ENCODE measurements at regions not wholly inside any gene's neighbourhood (a gene's known extent, or its start where the extent isn't known, plus 50 kb on each side); places are given as distances from the start of the nearest gene placed in this dataset.

DNA sequence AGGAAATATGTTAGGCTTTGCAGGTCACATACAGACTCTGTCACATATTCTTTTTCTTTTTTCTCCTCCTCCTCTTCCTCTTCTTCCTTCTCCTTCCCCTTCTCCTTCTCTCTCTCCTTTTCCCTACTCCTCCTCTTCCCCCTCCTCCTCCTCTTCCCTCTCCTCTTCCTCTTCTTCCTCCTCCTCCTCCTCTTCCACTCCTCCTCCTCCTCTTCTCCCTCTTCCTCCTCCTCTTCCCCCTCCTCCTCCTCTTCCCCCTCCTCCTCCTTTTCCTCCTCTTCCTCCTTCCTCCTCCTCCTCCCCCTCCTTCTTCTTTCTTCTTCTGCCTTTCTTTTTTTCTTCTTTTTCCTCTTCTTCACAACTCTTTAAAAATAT is 159.8 kb downstream of the KIF20B start:
- TF ChIP-seq EZH2phosphoT487 (IDR thresholded peaks at IDR 0.05; ENCODE audit: low read length), result no peak
- TF ChIP-seq, protein P1, sequence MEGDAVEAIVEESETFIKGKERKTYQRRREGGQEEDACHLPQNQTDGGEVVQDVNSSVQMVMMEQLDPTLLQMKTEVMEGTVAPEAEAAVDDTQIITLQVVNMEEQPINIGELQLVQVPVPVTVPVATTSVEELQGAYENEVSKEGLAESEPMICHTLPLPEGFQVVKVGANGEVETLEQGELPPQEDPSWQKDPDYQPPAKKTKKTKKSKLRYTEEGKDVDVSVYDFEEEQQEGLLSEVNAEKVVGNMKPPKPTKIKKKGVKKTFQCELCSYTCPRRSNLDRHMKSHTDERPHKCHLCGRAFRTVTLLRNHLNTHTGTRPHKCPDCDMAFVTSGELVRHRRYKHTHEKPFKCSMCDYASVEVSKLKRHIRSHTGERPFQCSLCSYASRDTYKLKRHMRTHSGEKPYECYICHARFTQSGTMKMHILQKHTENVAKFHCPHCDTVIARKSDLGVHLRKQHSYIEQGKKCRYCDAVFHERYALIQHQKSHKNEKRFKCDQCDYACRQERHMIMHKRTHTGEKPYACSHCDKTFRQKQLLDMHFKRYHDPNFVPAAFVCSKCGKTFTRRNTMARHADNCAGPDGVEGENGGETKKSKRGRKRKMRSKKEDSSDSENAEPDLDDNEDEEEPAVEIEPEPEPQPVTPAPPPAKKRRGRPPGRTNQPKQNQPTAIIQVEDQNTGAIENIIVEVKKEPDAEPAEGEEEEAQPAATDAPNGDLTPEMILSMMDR (IDR thresholded peaks at IDR 0.05; ENCODE audit: low read length), result no peak

Measured in MM.1S (cell line).